Prostate gland (tissue), 2 donors: ENCODE measurements at regions not wholly inside any gene's neighbourhood (a gene's known extent, or its start where the extent isn't known, plus 50 kb on each side); places are given as distances from the start of the nearest gene placed in this dataset.

Experiments
- POLR2A ChIP-seq: fragments of 450-650 bp; IDR thresholded peaks from one replicate; pipeline ENCODE4 v1.6.1; 2016; ENCODE audit warnings: antibody characterized with exemption, mild to moderate bottlenecking
- POLR2AphosphoS5 ChIP-seq: sonication (generic); formaldehyde crosslinking; IDR thresholded peaks from one replicate; pipeline ENCODE4 v1.6.1; 2017; ENCODE audit warnings: antibody characterized with exemption
- TF ChIP-seq, protein P1 (sequence below), 4 experiments: fragments of 200-600 bp in 2 of 4; fragments of 450-650 bp in 2 of 4; sonication (generic) in 2 of 4; IDR thresholded peaks; 1 replicate in 3 of 4; 2 replicates in 1 of 4; pipeline ENCODE4 v1.5.1; 2016 to 2019; ENCODE audit warnings: antibody characterized with exemption in 4 of 4, mild to moderate bottlenecking in 2 of 4, moderate library complexity in 2 of 4

GRCh38 chr4:36446275-36446674 lies 164.9 kb downstream of the DTHD1 start:
- TF ChIP-seq, protein P1, sequence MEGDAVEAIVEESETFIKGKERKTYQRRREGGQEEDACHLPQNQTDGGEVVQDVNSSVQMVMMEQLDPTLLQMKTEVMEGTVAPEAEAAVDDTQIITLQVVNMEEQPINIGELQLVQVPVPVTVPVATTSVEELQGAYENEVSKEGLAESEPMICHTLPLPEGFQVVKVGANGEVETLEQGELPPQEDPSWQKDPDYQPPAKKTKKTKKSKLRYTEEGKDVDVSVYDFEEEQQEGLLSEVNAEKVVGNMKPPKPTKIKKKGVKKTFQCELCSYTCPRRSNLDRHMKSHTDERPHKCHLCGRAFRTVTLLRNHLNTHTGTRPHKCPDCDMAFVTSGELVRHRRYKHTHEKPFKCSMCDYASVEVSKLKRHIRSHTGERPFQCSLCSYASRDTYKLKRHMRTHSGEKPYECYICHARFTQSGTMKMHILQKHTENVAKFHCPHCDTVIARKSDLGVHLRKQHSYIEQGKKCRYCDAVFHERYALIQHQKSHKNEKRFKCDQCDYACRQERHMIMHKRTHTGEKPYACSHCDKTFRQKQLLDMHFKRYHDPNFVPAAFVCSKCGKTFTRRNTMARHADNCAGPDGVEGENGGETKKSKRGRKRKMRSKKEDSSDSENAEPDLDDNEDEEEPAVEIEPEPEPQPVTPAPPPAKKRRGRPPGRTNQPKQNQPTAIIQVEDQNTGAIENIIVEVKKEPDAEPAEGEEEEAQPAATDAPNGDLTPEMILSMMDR (IDR thresholded peaks at IDR 0.05) = no peak
- TF ChIP-seq POLR2AphosphoS5 (no peak), POLR2A (no peak)
